8988T (cell line): ENCODE measurements at regions not wholly inside any gene's neighbourhood (a gene's known extent, or its start where the extent isn't known, plus 50 kb on each side); places are given as distances from the start of the nearest gene placed in this dataset.
"Not testable (repeated sequence)": the region's sequence is repeated elsewhere in the genome, so short reads cannot be mapped to it uniquely, and the experiment has no call there.

Experiments
- DNase-seq: peaks from one replicate; pipeline ENCODE4 v3.0.0; 2011

DNA sequence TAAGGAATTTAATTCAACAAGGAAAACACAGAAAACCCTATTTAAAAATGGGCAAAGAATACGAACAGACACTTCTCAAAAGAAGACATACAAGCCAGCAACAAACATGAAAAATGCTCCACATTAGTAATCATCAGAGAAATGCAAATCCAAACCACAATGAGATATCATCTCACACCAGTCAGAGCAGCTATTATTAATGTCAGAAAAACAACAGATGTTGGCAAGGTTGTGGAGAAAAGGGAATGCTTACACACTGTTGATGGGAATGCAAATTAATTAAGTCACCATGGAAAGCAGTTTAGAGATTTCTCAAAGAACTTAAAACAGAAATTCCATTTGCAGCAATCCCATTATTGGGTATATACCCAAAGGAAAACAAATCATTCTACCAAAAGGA lies 55.2 kb downstream of the GCC1 start:
- DNase-seq: no peak

DNA sequence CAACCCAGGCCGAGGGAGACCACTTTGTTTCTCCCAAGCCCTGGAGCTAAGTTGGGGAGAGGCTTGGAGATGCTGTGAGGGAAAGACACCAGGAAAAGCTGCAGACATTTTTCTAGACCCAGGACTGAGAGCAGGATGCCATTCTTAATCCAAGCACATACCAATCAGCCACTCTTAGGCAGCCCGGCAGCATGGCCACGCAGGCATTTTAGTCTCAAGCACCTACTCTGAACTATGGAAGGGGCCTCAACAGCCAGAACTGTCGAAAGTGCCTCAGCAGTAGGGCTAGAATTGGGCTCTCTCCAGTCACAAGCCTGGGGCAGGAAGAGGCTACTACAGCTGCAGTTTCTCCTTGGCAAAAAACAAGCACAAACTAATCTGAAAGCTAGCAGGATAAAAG lies 57.8 kb downstream of the GCC1 start:
- no peak for DNase-seq

DNA sequence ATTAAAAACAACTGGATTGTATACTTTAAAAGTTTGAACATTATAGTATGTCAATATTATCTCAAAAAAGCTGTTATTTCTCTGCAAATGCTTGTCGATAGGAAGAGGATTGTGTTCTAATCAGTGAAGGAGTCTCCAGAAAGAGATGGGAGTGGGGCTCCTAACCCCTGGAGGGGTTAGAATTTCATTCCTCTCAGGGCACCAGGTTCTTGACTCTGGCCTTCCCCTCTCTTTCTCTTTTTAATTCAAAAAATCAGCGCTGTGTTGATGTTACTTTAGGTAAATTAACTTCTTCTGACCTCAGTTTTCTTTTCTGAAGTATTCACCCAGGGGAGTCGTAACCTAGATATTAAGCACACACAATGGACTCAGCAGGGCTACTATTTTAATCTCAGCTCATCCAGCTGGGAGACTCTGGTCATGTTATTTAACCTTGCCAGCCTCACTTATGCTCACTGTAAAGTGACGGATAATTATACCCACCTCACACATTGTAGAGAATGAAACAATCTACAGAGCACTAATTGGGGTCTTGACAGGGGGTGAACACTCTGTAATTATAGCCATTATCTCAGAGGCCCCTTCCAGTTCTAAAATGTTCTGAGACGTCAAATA lies 59.4 kb downstream of the GCC1 start:
- DNase-seq: no peak

DNA sequence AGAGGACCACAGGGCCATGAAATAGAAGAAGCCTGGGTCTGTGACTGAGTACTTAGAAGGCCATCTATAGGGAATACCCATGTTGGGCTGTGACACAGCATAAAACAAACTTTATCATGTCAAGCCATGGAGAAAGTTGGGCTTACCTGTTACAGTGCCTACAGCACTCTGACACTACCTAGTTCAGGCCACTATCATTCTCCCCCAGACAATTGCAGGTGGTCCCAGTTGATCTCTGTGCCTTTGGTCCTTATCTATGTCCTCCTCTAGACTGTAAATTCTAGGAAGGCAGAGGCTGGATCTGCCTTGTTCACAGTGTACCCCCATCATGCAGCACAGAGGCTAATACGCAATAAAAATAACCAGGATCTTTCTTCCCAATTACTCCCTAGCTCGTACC lies 69.1 kb downstream of the GCC1 start:
- no peak for DNase-seq

DNA sequence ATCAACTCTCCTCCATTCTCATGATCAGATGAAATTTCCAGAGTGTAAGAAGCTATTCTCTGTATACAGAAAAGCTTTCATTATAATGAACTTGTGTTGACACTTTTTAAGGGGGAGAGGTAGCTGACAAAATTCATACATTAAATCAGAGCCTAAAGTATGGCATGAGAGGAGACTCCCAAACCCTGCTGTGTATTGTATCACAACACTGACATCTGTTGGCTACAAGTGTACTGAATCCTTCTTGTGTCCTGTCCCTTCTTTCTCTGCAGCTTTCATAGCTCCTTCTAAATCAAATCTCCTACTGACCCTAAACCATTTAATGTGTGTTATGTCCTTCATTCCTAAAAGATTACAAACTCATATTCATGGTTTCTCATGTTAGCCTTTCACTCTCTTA lies 70.9 kb downstream of the GCC1 start:
- no peak for DNase-seq

DNA sequence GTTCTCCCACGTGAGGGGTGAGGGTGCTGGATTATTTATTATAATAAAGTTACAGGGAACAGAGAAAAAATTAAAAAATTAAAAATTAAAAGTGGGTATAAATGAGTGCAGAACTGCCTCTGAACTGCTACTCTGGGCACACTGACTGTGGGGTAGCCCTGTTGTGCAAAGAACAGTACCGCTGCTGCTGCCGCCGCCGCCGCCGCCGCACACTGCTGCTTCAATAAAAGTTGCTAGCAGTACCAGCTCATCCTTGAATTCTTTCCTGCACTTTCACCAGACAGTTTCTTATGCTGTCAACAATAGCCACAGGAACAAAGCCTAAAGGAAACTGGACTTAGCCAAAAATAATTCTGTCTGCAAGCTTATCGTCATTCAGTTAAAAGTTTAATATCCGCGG lies 72.1 kb downstream of the GCC1 start:
- no peak for DNase-seq

DNA sequence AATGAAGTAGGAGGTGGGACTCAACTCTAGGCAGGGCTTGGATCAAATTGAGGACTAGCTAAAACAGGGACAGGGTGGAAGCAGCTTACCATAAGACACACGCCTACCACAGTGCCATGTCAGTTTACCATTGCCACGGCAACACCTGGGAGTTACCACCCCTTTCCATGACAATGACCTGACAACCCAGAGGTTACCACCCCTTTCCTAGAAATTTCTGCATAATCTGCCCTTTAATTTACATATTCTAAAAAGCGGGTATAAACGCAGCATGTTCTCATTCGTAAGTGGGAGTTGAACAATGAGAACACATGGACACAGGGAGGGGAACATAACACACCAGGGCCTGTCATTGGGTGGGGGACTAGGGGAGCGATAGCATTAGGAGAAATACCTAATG lies 72.7 kb downstream of the GCC1 start:
- DNase-seq: no peak

DNA sequence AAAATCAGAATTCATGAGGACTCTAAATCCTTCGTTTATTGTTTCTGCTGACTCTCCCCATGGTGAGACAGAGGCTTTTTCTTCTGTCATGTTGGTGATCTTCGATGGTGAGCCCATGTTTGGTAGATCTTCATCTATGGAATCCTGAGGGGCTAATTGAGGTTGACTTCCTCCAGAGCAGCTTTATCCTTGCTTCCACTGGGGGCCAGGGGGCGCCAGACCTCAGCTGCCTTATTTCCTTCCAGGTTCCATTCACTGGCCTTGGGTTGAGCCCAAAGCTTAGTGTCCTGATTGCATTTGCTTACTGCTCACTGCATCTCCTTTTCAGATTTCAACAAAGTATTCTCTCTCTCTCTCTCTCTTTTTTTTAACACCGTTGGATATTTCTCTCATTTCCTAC lies 80.7 kb downstream of the GCC1 start:
- no peak for DNase-seq

DNA sequence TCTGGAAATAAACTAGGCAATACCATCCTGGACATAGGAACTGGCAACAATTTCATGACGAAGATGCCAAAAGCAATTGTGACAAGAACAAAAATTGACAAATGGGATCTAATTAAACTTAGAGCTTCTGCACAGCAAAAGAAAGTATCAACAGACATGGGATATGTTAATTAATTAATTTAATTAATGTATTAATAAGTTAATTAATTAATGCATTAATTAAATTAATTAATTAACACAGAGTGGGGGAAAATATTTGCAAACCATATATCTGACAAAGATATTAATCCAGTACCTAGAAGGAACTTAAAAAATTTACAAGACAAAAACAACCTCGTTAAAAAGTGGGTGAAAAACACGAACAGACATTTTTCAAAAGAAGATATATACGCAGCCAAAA lies 83.6 kb downstream of the GCC1 start:
- no peak for DNase-seq

DNA sequence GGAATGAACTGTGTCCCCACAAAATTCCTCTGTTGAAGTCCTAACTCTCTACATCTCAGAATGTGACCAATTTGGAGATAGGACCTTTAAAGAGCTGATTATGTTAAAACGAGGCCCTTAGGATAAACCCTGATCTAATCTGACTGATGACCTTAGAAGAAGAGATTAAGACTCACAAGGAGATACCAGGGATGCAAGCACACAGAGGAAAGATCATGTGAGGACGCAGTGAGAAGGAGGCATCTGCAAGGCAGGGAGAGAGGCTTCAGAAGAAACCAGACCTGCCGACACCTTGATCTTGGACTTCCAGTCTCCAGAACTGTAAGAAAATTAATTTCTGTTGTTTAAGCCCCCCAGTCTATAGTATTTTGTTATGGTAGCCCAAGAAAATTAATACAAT lies 94.9 kb upstream of the ZNF800 start:
- DNase-seq: no peak

DNA sequence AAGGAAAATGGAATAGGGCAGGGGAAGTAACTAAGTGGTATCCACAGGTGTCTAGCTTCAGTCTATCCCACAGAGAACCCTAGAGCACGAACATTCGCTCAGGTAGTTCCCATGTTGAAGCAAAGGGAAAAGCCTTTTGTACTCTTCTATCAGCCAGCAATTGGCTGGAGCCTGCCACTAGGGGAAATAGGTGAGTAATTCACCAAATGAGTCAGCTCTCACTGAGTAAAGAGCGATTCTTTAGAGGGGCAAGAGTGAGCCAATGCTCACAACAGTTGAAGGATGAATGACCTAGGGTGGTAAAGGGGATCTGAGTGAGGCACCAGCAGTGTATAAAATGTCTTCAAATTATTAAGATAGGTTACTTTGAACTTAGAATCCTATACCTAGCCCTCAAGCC lies 94.1 kb upstream of the ZNF800 start:
- peak; percentile 6 for DNase-seq

DNA sequence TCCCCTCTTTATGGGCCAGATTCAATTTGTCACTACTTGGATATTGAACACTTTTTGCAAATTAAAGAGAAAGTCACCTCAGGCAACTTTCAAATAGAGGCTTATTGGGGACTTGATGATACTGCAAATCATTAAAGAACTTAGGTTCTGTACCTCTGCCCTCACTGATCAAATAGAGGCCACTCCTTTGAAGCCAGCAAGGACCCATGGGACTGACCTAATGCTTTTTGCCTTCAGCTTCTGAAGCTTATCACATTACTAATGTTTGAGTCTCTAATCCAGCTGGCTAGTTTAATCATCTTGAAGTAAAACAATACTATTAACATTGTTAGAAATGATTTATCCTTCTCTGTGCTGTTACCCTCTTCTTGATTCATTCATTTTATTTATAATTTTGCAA lies 93.0 kb upstream of the ZNF800 start:
- no peak for DNase-seq

DNA sequence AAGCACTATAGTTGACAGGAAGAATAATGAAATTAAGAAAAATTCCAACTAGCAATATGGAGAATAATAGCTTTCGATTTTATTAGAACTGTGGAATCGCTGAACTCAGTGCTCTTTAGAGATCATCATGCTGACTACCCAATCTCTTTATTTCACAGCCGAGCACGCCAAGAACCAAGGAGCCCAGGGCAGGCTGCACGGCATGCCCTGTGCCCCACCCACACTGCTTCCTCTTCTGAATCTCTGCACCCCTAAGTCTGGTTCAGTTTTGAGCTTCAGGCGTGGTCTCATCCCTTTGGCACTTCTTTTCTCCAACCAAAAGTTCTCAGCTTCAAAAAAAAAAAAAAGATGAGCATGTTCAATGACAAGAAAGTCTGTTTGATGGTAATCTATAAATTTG lies 92.4 kb upstream of the ZNF800 start:
- DNase-seq: no peak

DNA sequence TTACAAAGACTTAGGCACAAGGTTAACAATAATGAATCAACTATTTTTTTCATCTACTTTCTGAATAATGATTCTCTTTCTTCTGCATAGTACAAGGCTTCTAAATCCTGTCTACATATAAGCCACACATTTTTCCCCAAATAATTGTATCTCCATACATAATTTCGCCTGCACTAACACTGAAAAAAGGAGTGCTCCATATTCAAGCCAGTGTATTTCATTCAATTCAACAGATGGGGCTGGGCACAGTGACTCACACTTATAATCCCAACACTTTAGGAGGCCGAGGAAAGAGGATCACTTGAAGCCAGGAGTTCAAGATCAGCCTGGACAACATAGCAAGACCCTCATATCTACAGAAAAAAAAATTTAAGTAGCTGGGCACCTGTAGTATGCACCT lies 86.0 kb upstream of the ZNF800 start:
- DNase-seq: no peak

DNA sequence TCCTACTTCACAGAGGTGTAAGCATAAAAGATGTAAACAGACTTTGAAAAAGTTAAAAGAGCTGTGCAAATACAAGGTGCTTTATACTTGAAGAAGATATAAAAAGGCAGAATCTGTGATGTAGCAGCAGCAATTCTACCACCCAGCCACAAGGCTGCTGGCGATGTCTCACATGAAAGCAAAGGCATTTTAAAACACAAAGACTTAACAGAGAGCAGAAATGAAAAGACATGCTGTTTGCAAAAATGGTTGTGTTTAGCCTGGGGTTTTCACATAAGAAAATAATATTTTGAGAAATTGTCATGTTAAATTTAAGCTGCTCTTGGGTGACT lies 85.5 kb upstream of the ZNF800 start:
- no peak for DNase-seq

DNA sequence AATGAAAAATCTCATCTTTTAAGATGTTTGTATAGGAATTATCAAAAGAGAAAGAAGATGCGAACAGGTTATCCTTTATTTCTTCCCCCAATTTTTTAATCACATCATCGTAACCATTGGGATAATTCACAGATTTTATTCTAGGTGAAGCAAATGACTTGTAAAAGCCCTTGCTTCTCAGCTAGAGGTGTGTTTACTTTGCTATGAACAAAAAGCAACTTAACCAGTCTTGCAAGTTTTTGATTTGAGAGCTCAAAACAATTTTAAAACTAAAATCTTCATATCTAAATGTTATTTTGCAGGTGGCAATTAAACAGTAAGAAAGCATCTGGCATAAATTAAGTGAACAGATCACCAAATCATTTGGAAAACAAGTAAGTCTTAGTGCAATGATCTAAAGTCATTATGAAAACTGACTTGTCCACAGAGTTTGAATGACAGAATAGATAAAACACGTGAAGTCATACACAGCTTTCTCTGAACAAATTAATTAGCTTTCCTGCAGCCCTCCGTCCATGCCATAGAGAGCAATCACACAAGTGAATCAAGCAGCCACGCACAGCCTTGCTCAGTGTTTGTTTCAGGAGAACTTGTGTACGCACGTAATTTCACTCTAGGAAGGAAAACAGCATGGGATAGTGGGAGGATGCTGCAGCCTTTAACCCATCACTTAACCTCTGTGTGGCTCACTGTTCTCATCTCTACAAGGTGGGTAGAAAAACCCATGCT lies 85.0 kb upstream of the ZNF800 start:
- DNase-seq: no peak

DNA sequence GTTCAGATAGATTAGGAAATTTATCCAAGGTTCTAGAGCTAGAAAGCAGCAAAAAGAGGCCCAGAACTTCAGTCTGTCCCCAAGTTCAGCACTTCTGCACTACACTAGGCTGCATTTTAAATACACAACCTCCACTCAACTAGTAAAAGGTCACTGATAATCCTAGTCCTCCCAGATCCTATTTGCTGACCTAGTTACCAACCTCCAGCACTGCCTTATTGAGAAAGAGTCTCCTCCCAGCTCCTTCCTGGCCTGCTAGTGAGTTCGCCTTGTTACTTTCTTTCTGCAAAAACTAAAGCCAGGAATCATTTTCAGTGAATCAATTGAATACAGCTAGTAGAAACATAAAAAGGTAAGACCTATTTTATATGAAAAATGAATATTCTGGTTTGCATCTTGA lies 84.1 kb upstream of the ZNF800 start:
- DNase-seq: no peak

DNA sequence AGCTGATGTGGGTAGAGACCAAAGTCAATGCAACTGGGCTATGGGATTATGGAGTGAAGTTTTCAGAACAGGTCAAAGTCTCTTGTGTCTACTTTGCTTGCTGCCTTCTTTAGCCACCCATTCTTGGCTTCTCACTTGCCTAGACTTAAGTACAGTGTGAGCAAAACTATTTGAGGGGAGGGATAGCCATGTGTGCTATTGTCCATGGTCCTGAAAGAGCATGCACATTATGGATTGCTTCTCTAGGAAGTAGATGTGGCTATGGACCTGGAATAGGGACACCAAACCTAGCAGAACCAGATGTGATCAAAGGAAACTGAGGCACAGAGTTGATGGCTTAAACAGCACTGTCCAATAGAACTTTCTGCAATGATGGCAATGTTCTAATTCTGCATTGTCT lies 81.9 kb upstream of the ZNF800 start:
- DNase-seq: no peak

DNA sequence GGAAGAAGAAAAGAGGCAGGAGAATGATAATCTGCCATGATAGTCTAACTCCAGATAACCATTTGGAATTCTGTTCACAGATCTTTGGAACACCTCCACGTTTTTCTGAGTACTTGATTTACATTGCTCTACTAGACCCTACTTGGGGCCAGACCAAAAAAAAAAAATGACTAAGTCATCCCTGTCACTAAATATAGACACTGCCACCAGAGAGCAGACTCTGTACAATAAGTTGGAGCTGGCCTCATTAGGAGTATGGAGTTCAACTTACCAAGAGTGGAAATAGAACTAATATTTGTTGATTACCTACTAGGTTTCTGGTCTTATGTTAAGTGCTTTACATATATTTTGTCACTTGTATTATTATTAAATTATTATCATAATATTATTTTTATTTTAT lies 80.9 kb upstream of the ZNF800 start:
- no peak for DNase-seq

DNA sequence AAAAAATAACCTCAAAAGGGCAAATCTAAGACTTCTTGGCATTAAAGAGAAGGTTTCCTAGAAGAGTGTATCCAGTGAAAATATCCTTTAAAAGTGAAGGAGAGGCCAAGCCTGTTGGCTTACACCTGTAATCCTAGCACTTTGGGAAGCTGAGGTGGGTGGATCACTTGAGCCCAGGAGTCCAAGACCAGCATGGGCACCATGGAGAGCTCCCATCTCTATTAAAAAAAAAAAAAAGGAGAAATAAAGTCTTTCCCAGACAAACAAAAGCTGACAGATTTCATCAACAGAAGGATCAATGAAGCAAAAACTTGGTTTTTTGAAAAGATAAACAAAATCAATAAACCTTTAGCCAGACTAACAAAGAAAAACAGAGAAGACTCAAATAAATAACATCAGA lies 67.6 kb upstream of the ZNF800 start:
- DNase-seq: no peak

DNA sequence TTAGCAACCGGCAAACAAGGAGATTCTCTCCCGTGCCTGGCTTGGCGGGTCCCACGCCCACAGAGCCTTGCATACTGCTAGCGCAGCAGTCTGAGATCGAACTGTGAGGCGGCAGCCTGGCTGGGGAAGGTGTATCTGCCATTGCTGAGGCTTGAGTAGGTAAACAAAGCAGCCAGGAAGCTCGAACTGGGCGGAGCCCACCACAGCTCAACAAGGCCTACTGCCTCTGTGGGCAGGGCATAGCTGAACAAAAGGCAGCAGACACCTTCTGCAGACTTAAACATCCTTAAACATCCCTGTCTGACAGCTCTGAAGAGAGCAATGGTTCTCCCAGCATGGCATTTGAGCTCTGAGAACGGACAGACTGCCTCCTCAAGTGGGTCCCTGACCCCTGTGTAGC lies 58.8 kb upstream of the ZNF800 start:
- DNase-seq: not testable (repeated sequence)

DNA sequence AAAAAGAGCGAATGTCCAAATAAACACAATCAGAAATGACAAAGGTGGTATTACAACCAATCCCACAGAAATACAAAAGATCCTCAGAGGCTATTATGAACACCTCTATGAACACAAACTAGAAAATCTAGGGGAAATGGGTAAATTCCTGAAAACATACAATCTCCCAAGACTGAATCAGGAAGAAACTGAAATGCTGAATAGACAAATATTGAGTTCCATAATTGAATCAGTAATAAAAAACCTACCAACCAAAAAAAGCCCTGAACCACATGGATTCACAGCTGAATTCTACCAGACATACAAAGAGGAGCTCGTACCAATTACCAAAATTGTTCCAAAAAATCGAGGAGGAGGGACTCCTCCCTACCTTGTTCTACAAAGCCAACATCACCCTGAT lies 56.1 kb upstream of the ZNF800 start:
- no peak for DNase-seq

DNA sequence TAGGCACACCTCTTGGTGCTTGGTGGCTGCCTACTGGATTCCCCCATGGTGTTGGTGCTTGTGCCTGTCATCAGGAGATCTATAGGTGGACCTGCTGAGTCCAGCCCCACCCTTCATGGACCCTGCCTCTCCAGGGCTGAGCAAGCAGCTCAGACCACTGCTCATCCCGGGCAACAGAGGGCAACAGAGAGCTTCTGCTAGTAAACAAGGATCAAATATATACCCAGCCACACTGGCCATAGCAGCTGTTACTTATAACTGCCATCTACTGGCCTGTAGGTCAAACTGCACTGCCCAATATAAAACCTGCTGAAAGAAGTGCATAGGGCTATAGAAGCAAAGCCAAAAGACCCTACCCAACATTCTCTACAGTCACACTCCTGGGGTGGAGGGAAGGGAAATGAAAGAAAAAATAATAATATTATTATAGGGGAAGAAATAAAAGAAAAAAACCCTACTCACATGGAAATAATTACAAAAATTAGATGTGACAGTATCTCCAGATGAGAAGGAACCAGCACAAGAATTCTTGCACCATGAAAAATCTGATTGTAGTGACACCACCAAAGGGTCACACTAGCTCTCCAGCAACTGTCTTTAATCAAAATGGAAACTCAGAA lies 54.9 kb upstream of the ZNF800 start:
- no peak for DNase-seq

DNA sequence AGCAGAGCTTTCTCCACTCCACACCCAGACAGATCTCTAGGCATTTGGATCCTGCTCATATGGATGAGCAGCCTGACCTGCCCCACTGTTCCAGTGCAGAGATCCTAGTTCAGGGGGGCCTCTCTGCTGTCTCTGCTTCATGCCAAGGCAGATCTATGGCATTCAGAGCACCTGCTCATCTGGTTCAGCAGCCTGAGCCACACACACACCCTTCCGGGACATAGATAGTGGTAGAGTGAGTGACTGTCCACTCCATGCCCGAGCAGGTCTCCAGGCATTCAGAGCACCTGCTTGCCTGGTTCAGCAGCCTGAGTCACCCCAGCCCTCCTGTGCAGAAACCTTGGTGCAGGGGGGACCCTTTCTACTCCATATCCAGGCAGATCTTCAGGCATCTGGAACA lies 54.3 kb upstream of the ZNF800 start:
- no peak for DNase-seq
